NB4 (cell line): ENCODE measurements at regions not wholly inside any gene's neighbourhood (a gene's known extent, or its start where the extent isn't known, plus 50 kb on each side); places are given as distances from the start of the nearest gene placed in this dataset.

Source experiments
- POLR2A ChIP-seq: IDR thresholded peaks from 2 replicates; pipeline ENCODE4 v1.6.1; 2011; ENCODE audit warnings: mild to moderate bottlenecking; ENCODE audit not compliant: insufficient read length; ENCODE audit errors: extremely low read depth
- TF ChIP-seq, protein P1 (sequence below): IDR thresholded peaks from one replicate; pipeline ENCODE4 v1.5.1; 2012; ENCODE audit warnings: low read depth, low read length

DNA sequence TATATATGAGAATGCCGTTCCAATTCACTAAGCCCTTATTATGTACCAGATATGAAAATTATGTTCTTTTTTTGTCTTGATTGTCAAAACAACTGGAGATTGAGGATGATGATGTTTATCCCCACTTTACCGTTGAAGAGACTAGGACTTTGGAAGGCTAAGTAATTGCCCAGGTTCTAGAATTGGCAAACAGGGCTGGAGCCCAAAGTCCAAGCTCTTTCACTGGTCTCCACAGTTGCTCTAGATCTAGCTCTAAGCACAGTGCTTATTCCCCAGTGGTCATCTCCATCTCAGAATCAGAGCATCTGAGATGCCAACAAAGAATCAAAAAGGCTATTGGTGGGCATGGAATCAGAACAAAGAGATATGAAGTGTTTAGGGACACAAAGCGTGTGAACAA lies 215.3 kb upstream of the FOXA2 start:
- TF ChIP-seq, protein P1, sequence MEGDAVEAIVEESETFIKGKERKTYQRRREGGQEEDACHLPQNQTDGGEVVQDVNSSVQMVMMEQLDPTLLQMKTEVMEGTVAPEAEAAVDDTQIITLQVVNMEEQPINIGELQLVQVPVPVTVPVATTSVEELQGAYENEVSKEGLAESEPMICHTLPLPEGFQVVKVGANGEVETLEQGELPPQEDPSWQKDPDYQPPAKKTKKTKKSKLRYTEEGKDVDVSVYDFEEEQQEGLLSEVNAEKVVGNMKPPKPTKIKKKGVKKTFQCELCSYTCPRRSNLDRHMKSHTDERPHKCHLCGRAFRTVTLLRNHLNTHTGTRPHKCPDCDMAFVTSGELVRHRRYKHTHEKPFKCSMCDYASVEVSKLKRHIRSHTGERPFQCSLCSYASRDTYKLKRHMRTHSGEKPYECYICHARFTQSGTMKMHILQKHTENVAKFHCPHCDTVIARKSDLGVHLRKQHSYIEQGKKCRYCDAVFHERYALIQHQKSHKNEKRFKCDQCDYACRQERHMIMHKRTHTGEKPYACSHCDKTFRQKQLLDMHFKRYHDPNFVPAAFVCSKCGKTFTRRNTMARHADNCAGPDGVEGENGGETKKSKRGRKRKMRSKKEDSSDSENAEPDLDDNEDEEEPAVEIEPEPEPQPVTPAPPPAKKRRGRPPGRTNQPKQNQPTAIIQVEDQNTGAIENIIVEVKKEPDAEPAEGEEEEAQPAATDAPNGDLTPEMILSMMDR = no peak
- no peak for TF ChIP-seq POLR2A
